Liver (tissue), 3 donors: ENCODE measurements at regions not wholly inside any gene's neighbourhood (a gene's known extent, or its start where the extent isn't known, plus 50 kb on each side); places are given as distances from the start of the nearest gene placed in this dataset.

Source experiments
- FOXA2 ChIP-seq: IDR thresholded peaks from 2 replicates; pipeline ENCODE4 v1.6.1; 2016; ENCODE audit warnings: antibody characterized with exemption
- GABPA ChIP-seq, 2 donors: IDR thresholded peaks in 1 of 2; conservative IDR thresholded peaks in 1 of 2; 2 replicates each; pipeline ENCODE4 v1.6.1; 2016; ENCODE audit warnings: antibody characterized with exemption in 2 of 2, mild to moderate bottlenecking in 1 of 2, moderate library complexity in 1 of 2
- MAX ChIP-seq: IDR thresholded peaks from 2 replicates; pipeline ENCODE4 v1.6.1; 2016; ENCODE audit warnings: antibody characterized with exemption
- RAD21 ChIP-seq, 2 donors: IDR thresholded peaks; 2 replicates each; pipeline ENCODE4 v1.6.1; 2016; ENCODE audit warnings: antibody characterized with exemption in 2 of 2, mild to moderate bottlenecking in 2 of 2
- RXRA ChIP-seq, 2 donors: IDR thresholded peaks; 2 replicates each; pipeline ENCODE4 v1.6.1; 2017 to 2018; ENCODE audit warnings: antibody characterized with exemption in 2 of 2, mild to moderate bottlenecking in 1 of 2
- SP1 ChIP-seq: IDR thresholded peaks from 2 replicates; pipeline ENCODE4 v1.6.1; 2018; ENCODE audit warnings: antibody characterized with exemption, mild to moderate bottlenecking
- YY1 ChIP-seq: IDR thresholded peaks from 2 replicates; pipeline ENCODE4 v1.6.1; 2016; ENCODE audit warnings: antibody characterized with exemption, mild to moderate bottlenecking
- TF ChIP-seq, protein P1 (sequence below): fragments of 150-350 bp; IDR thresholded peaks from 2 replicates; pipeline ENCODE4 v1.5.1; 2017; ENCODE audit warnings: improper control_type of control experiment, low read depth, low read length; ENCODE audit not compliant: missing input control
- TF ChIP-seq, protein P2 (sequence below): IDR thresholded peaks from 2 replicates; pipeline ENCODE4 v1.6.1; 2016; ENCODE audit warnings: antibody characterized with exemption, mild to moderate bottlenecking
- donor health status: healthy.
- donor health status: healthy.

DNA sequence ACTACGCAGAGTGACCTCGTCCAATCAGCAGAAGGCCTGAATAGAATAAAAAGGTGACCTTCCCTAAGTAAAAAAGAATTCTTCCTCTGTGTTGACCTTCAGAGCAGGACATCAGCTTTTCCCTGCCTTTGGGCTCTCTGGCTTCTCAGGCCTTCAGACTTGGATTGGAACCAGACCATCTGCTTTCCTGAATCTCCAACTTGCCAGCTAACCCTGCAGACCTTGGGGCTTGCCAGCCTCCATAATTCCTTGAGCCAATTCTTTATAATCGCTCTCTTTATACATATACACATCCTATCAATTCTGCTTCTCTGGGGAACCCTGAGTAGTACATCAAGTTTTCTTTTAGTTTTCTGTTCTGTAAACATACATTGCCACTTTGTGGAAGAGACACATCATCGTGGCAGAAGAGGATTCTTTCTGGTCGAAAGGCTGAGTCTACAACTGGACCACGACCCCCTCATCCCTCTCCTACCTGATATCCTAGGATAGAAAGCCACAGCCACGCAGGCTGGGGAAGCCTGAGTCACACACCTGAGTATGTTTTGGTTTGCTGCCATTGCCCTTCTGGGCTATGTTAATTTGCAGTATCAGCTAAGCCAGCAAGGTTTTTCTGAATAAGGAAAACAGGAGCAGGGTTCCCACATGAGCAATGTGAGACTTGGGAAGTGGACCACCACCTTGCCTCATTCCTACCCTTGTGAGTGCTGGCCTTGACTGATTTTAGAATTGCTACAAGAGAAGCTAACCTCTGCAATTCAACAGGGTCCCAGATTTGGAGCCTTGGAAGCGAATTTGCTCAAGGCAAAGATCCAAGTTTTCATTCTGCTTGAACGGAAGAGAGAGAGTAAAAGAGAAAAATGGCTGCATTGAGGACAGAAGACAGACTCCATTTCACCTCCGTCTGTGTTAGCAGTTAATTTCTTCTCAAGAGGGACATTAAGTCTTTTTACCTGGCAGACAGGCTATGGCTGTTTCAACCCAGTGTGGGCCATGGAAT lies 445.2 kb upstream of the FZD8 start:
- TF ChIP-seq, protein P1, sequence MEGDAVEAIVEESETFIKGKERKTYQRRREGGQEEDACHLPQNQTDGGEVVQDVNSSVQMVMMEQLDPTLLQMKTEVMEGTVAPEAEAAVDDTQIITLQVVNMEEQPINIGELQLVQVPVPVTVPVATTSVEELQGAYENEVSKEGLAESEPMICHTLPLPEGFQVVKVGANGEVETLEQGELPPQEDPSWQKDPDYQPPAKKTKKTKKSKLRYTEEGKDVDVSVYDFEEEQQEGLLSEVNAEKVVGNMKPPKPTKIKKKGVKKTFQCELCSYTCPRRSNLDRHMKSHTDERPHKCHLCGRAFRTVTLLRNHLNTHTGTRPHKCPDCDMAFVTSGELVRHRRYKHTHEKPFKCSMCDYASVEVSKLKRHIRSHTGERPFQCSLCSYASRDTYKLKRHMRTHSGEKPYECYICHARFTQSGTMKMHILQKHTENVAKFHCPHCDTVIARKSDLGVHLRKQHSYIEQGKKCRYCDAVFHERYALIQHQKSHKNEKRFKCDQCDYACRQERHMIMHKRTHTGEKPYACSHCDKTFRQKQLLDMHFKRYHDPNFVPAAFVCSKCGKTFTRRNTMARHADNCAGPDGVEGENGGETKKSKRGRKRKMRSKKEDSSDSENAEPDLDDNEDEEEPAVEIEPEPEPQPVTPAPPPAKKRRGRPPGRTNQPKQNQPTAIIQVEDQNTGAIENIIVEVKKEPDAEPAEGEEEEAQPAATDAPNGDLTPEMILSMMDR, result no peak
- no peak for TF ChIP-seq SP1
- no peak for TF ChIP-seq RXRA (IDR thresholded peaks at IDR 0.05)
- TF ChIP-seq, protein P2, sequence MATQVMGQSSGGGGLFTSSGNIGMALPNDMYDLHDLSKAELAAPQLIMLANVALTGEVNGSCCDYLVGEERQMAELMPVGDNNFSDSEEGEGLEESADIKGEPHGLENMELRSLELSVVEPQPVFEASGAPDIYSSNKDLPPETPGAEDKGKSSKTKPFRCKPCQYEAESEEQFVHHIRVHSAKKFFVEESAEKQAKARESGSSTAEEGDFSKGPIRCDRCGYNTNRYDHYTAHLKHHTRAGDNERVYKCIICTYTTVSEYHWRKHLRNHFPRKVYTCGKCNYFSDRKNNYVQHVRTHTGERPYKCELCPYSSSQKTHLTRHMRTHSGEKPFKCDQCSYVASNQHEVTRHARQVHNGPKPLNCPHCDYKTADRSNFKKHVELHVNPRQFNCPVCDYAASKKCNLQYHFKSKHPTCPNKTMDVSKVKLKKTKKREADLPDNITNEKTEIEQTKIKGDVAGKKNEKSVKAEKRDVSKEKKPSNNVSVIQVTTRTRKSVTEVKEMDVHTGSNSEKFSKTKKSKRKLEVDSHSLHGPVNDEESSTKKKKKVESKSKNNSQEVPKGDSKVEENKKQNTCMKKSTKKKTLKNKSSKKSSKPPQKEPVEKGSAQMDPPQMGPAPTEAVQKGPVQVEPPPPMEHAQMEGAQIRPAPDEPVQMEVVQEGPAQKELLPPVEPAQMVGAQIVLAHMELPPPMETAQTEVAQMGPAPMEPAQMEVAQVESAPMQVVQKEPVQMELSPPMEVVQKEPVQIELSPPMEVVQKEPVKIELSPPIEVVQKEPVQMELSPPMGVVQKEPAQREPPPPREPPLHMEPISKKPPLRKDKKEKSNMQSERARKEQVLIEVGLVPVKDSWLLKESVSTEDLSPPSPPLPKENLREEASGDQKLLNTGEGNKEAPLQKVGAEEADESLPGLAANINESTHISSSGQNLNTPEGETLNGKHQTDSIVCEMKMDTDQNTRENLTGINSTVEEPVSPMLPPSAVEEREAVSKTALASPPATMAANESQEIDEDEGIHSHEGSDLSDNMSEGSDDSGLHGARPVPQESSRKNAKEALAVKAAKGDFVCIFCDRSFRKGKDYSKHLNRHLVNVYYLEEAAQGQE, result no peak
- no peak for TF ChIP-seq GABPA (IDR thresholded peaks at IDR 0.05 in 1 of 2, conservative IDR thresholded peaks at IDR 0.05 in 1 of 2)
- TF ChIP-seq YY1, result no peak
- no peak for TF ChIP-seq MAX
- TF ChIP-seq FOXA2, result no peak
- no peak for TF ChIP-seq RAD21 (IDR thresholded peaks at IDR 0.05)
